ENCODE measurements at regions not wholly inside any gene's neighbourhood (a gene's known extent, or its start where the extent isn't known, plus 50 kb on each side); places are given as distances from the start of the nearest gene placed in this dataset.
"Not testable (repeated sequence)": the region's sequence is repeated elsewhere in the genome, so short reads cannot be mapped to it uniquely, and the experiment has no call there.

GRCh38 chr14:53217316-53217994 lies 64.3 kb upstream of the DDHD1 start:
- Mint-ChIP-seq H3K4me3 (peak overlapping the region; percentile 93), H3K4me1 (peaks cover 8% of the 10 kb centered on the region), H3K27me3 (no peaks in the 10 kb centered on the region), H3K9me3 (ENCODE audit: insufficient read depth) (no peaks in the 10 kb centered on the region), H3K27ac (peak overlapping the region; percentile 86)
- Histone ChIP-seq H4K20me1 (ENCODE audit: control insufficient read depth, insufficient read depth, low read length, poor library complexity, severe bottlenecking) (no peaks in the 10 kb centered on the region), H3K36me3 (replicated peaks in 1 of 2; ENCODE audit: control extremely low read depth in 1 of 2, control insufficient read depth in 1 of 2, extremely low read depth in 1 of 2, insufficient read depth in 2 of 2, low read length in 1 of 2) (no peaks in the 10 kb centered on the region), H3K27ac (ENCODE audit: low read length in 2 of 2) (peak overlapping the region in 1 of 2 donors; percentile 2), H3K79me2 (ENCODE audit: control insufficient read depth, insufficient read depth, low read length) (no peaks in the 10 kb centered on the region), H3K4me3 (ENCODE audit: control extremely low read depth in 1 of 5, extremely low read depth in 1 of 5, insufficient read depth in 1 of 5, low read depth in 2 of 5, low read length in 4 of 5) (peak overlapping the region in 4 of 5 experiments; percentile 48 to 68 (median 63)), H3K9me3 (ENCODE audit: control extremely low read depth in 1 of 3, control insufficient read depth in 2 of 3, insufficient read depth in 1 of 3, low read length in 2 of 3) (peaks cover 0 to 5% (median 0%) of the 10 kb centered on the region in 3 donors), H3K9ac (ENCODE audit: low read length) (peak overlapping the region; percentile 73), H3K4me1 (ENCODE audit: control insufficient read depth in 2 of 2, insufficient read depth in 2 of 2, low read length in 2 of 2) (peaks cover 6 to 8% of the 10 kb centered on the region in 2 donors), H2AFZ (ENCODE audit: insufficient read depth, low read depth, low read length, poor library complexity, severe bottlenecking) (peak overlapping the region; percentile 89), H3K27me3 (replicated peaks in 1 of 4; ENCODE audit: control extremely low read depth in 1 of 4, control insufficient read depth in 3 of 4, insufficient read depth in 4 of 4, low read length in 3 of 4) (no peaks in the 10 kb centered on the region), H3K4me2 (replicated peaks; ENCODE audit: low read depth, low read length, poor library complexity, severe bottlenecking) (peak overlapping the region; percentile 93)
- TF ChIP-seq EZH2 (IDR thresholded peaks at IDR 0.05; ENCODE audit: borderline replicate concordance, insufficient read depth, low read depth, low read length, poor library complexity, severe bottlenecking) = no peak
- TF ChIP-seq, protein P1, sequence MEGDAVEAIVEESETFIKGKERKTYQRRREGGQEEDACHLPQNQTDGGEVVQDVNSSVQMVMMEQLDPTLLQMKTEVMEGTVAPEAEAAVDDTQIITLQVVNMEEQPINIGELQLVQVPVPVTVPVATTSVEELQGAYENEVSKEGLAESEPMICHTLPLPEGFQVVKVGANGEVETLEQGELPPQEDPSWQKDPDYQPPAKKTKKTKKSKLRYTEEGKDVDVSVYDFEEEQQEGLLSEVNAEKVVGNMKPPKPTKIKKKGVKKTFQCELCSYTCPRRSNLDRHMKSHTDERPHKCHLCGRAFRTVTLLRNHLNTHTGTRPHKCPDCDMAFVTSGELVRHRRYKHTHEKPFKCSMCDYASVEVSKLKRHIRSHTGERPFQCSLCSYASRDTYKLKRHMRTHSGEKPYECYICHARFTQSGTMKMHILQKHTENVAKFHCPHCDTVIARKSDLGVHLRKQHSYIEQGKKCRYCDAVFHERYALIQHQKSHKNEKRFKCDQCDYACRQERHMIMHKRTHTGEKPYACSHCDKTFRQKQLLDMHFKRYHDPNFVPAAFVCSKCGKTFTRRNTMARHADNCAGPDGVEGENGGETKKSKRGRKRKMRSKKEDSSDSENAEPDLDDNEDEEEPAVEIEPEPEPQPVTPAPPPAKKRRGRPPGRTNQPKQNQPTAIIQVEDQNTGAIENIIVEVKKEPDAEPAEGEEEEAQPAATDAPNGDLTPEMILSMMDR (IDR thresholded peaks at IDR 0.05) = peak; percentile 65
- under 1% methylated on average over 39 of the region's 39 CpGs for WGBS (ENCODE audit: insufficient coverage)
- intact Hi-C loops (cut with micrococcal nuclease) = loop anchor here (1.0 to 10.0 kb wide), 4 partner anchors 64 to 665 kb away; partner anchors contain the start of genes DDHD1, GPR137C and TXNDC16
- peak; percentile 98 for ATAC-seq (ENCODE audit: low read depth)
- ChIA-PET POLR2A (interaction anchor here (1.4 kb wide), 1 partner anchor 65 kb away, joined by 9 read pairs; the partner anchor contains the start of gene DDHD1), CTCF (interaction anchor here (0.8 to 1.6 kb wide), 6 partner anchors 8 to 1111 kb away, joined by 3 to 10 read pairs (median 3); partner anchors contain the start of gene DDHD1)
- DNase-seq = peak; percentile 82

DNA sequence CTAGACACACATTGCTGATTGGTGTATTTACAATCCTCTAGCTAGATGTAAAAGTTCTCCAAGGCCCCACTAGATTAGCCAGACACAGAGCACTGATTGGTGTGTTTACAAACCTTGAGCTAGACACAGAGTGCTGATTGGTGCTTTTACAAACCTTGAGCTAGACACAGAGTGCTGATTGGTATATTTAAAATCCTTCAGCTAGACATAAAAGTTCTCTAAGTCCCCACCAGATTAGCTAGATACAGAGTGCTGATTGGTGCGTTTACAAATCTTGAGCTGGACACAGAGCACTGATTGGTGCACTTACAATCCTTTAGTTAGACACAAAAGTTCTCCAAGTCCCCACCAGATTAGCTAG lies 63.8 kb upstream of the DDHD1 start:
- not testable (repeated sequence) for H3K27ac ChIP-seq (ENCODE audit: low read length in 2 of 2); DNase-seq; H3K4me1 Mint-ChIP-seq; ATAC-seq (ENCODE audit: low read depth); H3K9me3 ChIP-seq (ENCODE audit: control extremely low read depth in 1 of 3, control insufficient read depth in 2 of 3, insufficient read depth in 1 of 3, low read length in 2 of 3); H3K4me1 ChIP-seq (ENCODE audit: control insufficient read depth in 2 of 2, insufficient read depth in 2 of 2, low read length in 2 of 2); H4K20me1 ChIP-seq (ENCODE audit: control insufficient read depth, insufficient read depth, low read length, poor library complexity, severe bottlenecking); H3K36me3 ChIP-seq (replicated peaks in 1 of 2; ENCODE audit: control extremely low read depth in 1 of 2, control insufficient read depth in 1 of 2, extremely low read depth in 1 of 2, insufficient read depth in 2 of 2, low read length in 1 of 2); H3K27me3 Mint-ChIP-seq; H3K27me3 ChIP-seq (replicated peaks in 1 of 4; ENCODE audit: control extremely low read depth in 1 of 4, control insufficient read depth in 3 of 4, insufficient read depth in 4 of 4, low read length in 3 of 4); H3K9me3 Mint-ChIP-seq (ENCODE audit: insufficient read depth); H3K79me2 ChIP-seq (ENCODE audit: control insufficient read depth, insufficient read depth, low read length)
- H3K9ac ChIP-seq (ENCODE audit: low read length) = peak overlapping the region; percentile 73
- peak overlapping the region; percentile 93 for H3K4me3 Mint-ChIP-seq
- intact Hi-C loops (cut with micrococcal nuclease) = loop anchor here (1.0 to 10.0 kb wide), 4 partner anchors 64 to 665 kb away; partner anchors contain the start of genes DDHD1, GPR137C and TXNDC16
- peak overlapping the region; percentile 89 for H2AFZ ChIP-seq (ENCODE audit: insufficient read depth, low read depth, low read length, poor library complexity, severe bottlenecking)
- peak overlapping the region in 3 of 5 experiments; percentile 60 to 68 (median 66) for H3K4me3 ChIP-seq (ENCODE audit: control extremely low read depth in 1 of 5, extremely low read depth in 1 of 5, insufficient read depth in 1 of 5, low read depth in 2 of 5, low read length in 4 of 5)
- peak overlapping the region; percentile 93 for H3K4me2 ChIP-seq (replicated peaks; ENCODE audit: low read depth, low read length, poor library complexity, severe bottlenecking)
- 100% methylated on average over 1 of the region's 1 CpG for WGBS (ENCODE audit: insufficient coverage)
- ChIA-PET POLR2A (interaction anchor here (1.4 kb wide), 1 partner anchor 64 kb away, joined by 9 read pairs; the partner anchor contains the start of gene DDHD1), CTCF (interaction anchor here (0.8 to 1.6 kb wide), 5 partner anchors 8 to 90 kb away, joined by 3 to 10 read pairs (median 3); partner anchors contain the start of gene DDHD1)
- H3K27ac Mint-ChIP-seq = peak overlapping the region; percentile 86

DNA sequence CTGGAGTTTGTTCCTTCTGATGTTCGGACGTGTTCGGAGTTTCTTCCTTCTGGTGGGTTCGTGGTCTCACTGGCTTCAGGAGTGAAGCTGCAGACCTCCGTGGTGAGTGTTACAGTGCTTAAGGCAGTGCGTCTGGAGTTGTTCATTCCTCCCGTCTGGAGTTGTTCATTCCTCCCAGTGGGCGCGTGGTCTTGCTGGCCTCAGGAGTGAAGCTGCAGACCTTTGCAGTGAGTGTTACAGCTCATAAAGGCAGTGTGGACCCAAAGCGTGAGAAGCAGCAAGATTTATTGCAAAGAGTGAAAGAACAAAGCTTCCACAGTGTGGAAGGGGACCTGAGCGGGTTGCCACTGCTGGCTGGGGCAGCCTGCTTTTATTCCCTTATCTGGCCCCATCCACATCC lies 63.4 kb upstream of the DDHD1 start:
- H3K4me2 ChIP-seq (replicated peaks; ENCODE audit: low read depth, low read length, poor library complexity, severe bottlenecking); H3K4me1 ChIP-seq (ENCODE audit: control insufficient read depth in 2 of 2, insufficient read depth in 2 of 2, low read length in 2 of 2); H4K20me1 ChIP-seq (ENCODE audit: control insufficient read depth, insufficient read depth, low read length, poor library complexity, severe bottlenecking); H3K27ac Mint-ChIP-seq; POLR2A ChIA-PET; H3K4me3 ChIP-seq (ENCODE audit: control extremely low read depth in 1 of 5, extremely low read depth in 1 of 5, insufficient read depth in 1 of 5, low read depth in 2 of 5, low read length in 4 of 5); H3K27ac ChIP-seq (ENCODE audit: low read length in 2 of 2); ATAC-seq (ENCODE audit: low read depth); H3K9me3 ChIP-seq (ENCODE audit: control extremely low read depth in 1 of 3, control insufficient read depth in 2 of 3, insufficient read depth in 1 of 3, low read length in 2 of 3); DNase-seq; H3K79me2 ChIP-seq (ENCODE audit: control insufficient read depth, insufficient read depth, low read length); H3K27me3 ChIP-seq (replicated peaks in 1 of 4; ENCODE audit: control extremely low read depth in 1 of 4, control insufficient read depth in 3 of 4, insufficient read depth in 4 of 4, low read length in 3 of 4); H3K9me3 Mint-ChIP-seq (ENCODE audit: insufficient read depth); H3K27me3 Mint-ChIP-seq; H3K9ac ChIP-seq (ENCODE audit: low read length); H2AFZ ChIP-seq (ENCODE audit: insufficient read depth, low read depth, low read length, poor library complexity, severe bottlenecking); H3K36me3 ChIP-seq (replicated peaks in 1 of 2; ENCODE audit: control extremely low read depth in 1 of 2, control insufficient read depth in 1 of 2, extremely low read depth in 1 of 2, insufficient read depth in 2 of 2, low read length in 1 of 2); H3K4me1 Mint-ChIP-seq: not testable (repeated sequence)
- H3K4me3 Mint-ChIP-seq = peak overlapping the region; percentile 93
- 100% methylated on average over 6 of the region's 11 CpGs for WGBS (ENCODE audit: insufficient coverage)
- intact Hi-C loops (cut with micrococcal nuclease) = loop anchor here (5.0 to 10.0 kb wide), 2 partner anchors 91 to 112 kb away; no protein-coding TSS in a partner anchor
- CTCF ChIA-PET = interaction anchor here (0.8 to 1.6 kb wide), 3 partner anchors 9 to 90 kb away, joined by 3 to 10 read pairs (median 7); partner anchors contain the start of gene DDHD1

All from B cell (primary cell).